ENCODE measurements at regions not wholly inside any gene's neighbourhood (a gene's known extent, or its start where the extent isn't known, plus 50 kb on each side); places are given as distances from the start of the nearest gene placed in this dataset.
A peak's percentile ranks its signal among the peaks of the same experiment; 100 is the strongest.

GRCh38 chr1:81563632-81564031, 237.1 kb upstream of the ADGRL2 start:
- H3K27ac Mint-ChIP-seq: no peak overlapping the region
- no peaks in the 10 kb centered on the region for H3K27me3 Mint-ChIP-seq
- no peak for DNase-seq (ENCODE audit: low spot score, unreplicated experiment)
- TF ChIP-seq CTCF (IDR thresholded peaks at IDR 0.05; ENCODE audit: unreplicated experiment): no peak
- no peak overlapping the region for H3K4me3 Mint-ChIP-seq (ENCODE audit: low read depth)
- peaks cover 3% of the 10 kb centered on the region for H3K9me3 Mint-ChIP-seq (ENCODE audit: low read depth)
- no peaks in the 10 kb centered on the region for H3K36me3 Mint-ChIP-seq (ENCODE audit: insufficient read depth)
- no peaks in the 10 kb centered on the region for H3K4me1 Mint-ChIP-seq (ENCODE audit: low read depth)

GRCh38 chr1:81562934-81563333, 237.8 kb upstream of the ADGRL2 start:
- peaks cover 3% of the 10 kb centered on the region for H3K9me3 Mint-ChIP-seq (ENCODE audit: low read depth)
- no peaks in the 10 kb centered on the region for H3K27me3 Mint-ChIP-seq
- no peak overlapping the region for H3K27ac Mint-ChIP-seq
- no peak for TF ChIP-seq CTCF (IDR thresholded peaks at IDR 0.05; ENCODE audit: unreplicated experiment)
- no peaks in the 10 kb centered on the region for H3K36me3 Mint-ChIP-seq (ENCODE audit: insufficient read depth)
- DNase-seq (ENCODE audit: low spot score, unreplicated experiment): no peak
- no peak overlapping the region for H3K4me3 Mint-ChIP-seq (ENCODE audit: low read depth)
- H3K4me1 Mint-ChIP-seq (ENCODE audit: low read depth): no peaks in the 10 kb centered on the region

- Mint-ChIP-seq H3K27ac (no peak overlapping the region), H3K36me3 (ENCODE audit: insufficient read depth) (no peaks in the 10 kb centered on the region), H3K27me3 (no peaks in the 10 kb centered on the region), H3K4me3 (ENCODE audit: low read depth) (no peak overlapping the region), H3K9me3 (ENCODE audit: low read depth) (peaks cover 3% of the 10 kb centered on the region), H3K4me1 (ENCODE audit: low read depth) (no peaks in the 10 kb centered on the region)
- no peak for DNase-seq (ENCODE audit: low spot score, unreplicated experiment)
- no peak for TF ChIP-seq CTCF (IDR thresholded peaks at IDR 0.05; ENCODE audit: unreplicated experiment)
Observed at GRCh38 chr1:81560629-81561028, 240.1 kb upstream of the ADGRL2 start.

GRCh38 chr1:81559662-81560350, 240.9 kb upstream of the ADGRL2 start:
- no peak for DNase-seq (ENCODE audit: low spot score, unreplicated experiment)
- Mint-ChIP-seq H3K4me3 (ENCODE audit: low read depth) (no peak overlapping the region), H3K27ac (no peak overlapping the region), H3K9me3 (ENCODE audit: low read depth) (peaks cover 3% of the 10 kb centered on the region), H3K4me1 (ENCODE audit: low read depth) (no peaks in the 10 kb centered on the region), H3K27me3 (no peaks in the 10 kb centered on the region), H3K36me3 (ENCODE audit: insufficient read depth) (no peaks in the 10 kb centered on the region)
- peak; percentile 23 for TF ChIP-seq CTCF (IDR thresholded peaks at IDR 0.05; ENCODE audit: unreplicated experiment)

- H3K27ac Mint-ChIP-seq: no peak overlapping the region
- no peaks in the 10 kb centered on the region for H3K27me3 Mint-ChIP-seq
- no peak for DNase-seq (ENCODE audit: low spot score, unreplicated experiment)
- no peak overlapping the region for H3K4me3 Mint-ChIP-seq (ENCODE audit: low read depth)
- H3K36me3 Mint-ChIP-seq (ENCODE audit: insufficient read depth): no peaks in the 10 kb centered on the region
- TF ChIP-seq CTCF (IDR thresholded peaks at IDR 0.05; ENCODE audit: unreplicated experiment): no peak
- H3K9me3 Mint-ChIP-seq (ENCODE audit: low read depth): no peaks in the 10 kb centered on the region
- H3K4me1 Mint-ChIP-seq (ENCODE audit: low read depth): peaks cover 3% of the 10 kb centered on the region
Observed at GRCh38 chr1:81558291-81559076, 242.2 kb upstream of the ADGRL2 start.
